GM23248 (cell line): ENCODE measurements at regions not wholly inside any gene's neighbourhood (a gene's known extent, or its start where the extent isn't known, plus 50 kb on each side); places are given as distances from the start of the nearest gene placed in this dataset.

ENCODE experiments used
- EZH2 ChIP-seq: fragments of 200-600 bp; sonication (generic); IDR thresholded peaks from 2 replicates; pipeline ENCODE4 v1.6.1; 2018; ENCODE audit warnings: antibody characterized with exemption, mild to moderate bottlenecking; ENCODE audit not compliant: insufficient read depth, poor library complexity, severe bottlenecking
- EZH2phosphoT487 ChIP-seq: fragments of 200-600 bp; sonication (generic); IDR thresholded peaks from 2 replicates; pipeline ENCODE4 v1.6.1; 2018; ENCODE audit warnings: antibody characterized with exemption, moderate library complexity, mild to moderate bottlenecking, low read depth; ENCODE audit not compliant: insufficient read depth

DNA sequence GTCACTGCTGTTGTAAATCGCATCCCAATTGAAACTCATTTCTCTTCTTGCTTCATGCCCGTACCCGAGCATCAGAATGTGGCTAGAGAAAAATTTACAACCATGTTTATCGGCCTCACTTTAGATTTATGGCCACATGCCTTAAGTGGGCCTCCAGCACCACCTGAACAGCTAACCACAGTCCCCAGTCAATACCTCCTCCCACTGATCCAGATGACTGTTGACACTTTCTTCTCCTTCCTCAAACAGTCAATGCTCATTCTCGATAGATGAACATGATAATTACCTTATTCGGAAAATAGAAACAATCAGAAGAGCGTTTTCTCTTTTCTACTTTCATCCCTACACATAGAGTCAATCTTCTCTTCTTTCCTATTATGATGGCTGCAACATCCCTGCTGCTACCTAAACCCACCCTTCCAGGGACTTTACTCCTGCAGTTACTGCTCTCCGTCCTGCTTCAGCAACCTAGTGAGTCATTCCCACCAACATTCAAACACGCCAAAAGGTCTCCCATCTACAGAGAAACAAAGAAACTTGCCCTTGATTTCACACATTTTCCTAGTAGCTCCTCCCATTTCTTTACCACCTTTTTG is 416.3 kb upstream of the MAF start:
- TF ChIP-seq EZH2phosphoT487 (no peak), EZH2 (no peak)
